Activated naive CD8-positive, alpha-beta T cell treated with anti-CD3 and anti-CD28 coated beads, Interleukin-2, amount 50 U/mL, for 24 hours (primary cell): ENCODE measurements at regions not wholly inside any gene's neighbourhood (a gene's known extent, or its start where the extent isn't known, plus 50 kb on each side); places are given as distances from the start of the nearest gene placed in this dataset.

Experiments used
- ATAC-seq: fragments of 150-1000 bp; cut with Tn5 transposase; one replicate; pipeline ENCODE4 v1.10.0; 2021
- DNase-seq: peaks from one replicate; pipeline ENCODE4 v3.0.0; 2021
- H3K27ac Mint-ChIP-seq: one replicate; pipeline ENCODE4 v1.8.0; 2021; ENCODE audit warnings: mild to moderate bottlenecking, mixed read lengths
- H3K27me3 Mint-ChIP-seq: one replicate; pipeline ENCODE4 v1.8.0; 2021; ENCODE audit warnings: mixed read lengths
- H3K36me3 Mint-ChIP-seq: one replicate; pipeline ENCODE4 v1.8.0; 2021; ENCODE audit warnings: low read depth, mixed read lengths
- H3K4me1 Mint-ChIP-seq: one replicate; pipeline ENCODE4 v1.8.0; 2021; ENCODE audit warnings: mixed read lengths
- H3K4me3 Mint-ChIP-seq: one replicate; pipeline ENCODE4 v1.8.0; 2021; ENCODE audit warnings: mild to moderate bottlenecking, moderate library complexity, mixed read lengths
- H3K9me3 Mint-ChIP-seq: one replicate; pipeline ENCODE4 v1.8.0; 2021; ENCODE audit warnings: mixed read lengths

DNA sequence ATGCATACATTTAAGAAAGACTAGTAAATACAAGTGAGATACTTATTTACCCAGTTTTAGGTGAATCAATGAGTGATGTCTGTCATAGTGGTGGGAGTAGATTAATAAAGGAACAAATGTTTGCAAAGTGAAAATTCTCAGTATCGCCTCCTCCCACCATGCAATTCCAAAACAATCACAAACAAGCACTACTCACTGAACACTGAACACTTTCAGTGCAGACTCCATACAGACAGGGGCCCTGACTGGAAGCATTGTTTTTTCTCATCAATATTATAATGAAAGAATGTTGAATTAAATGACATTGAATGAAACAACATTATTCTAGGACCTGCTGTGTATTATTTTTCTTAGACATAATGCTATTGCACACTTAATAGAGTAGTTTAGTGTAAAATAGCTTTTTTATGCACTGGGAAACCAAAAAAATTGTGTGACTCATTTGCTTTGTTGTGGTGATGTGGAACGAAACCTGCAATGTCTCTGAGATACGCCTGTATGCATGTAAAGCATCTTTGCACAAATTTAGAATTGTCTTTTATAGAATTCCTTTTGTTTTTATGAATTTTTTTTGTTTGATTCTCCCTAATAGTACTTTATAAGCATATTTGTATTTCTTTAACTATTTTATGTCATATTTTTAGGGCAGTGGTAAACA is 317.5 kb downstream of the UTRN start:
- H3K4me1 Mint-ChIP-seq = peaks cover 58% of the 10 kb centered on the region
- peaks cover 17% of the 10 kb centered on the region for H3K36me3 Mint-ChIP-seq
- H3K4me3 Mint-ChIP-seq = no peak overlapping the region
- DNase-seq (no peak), ATAC-seq (peak; percentile 77)
- H3K27ac Mint-ChIP-seq = peak overlapping the region; percentile 62
- H3K9me3 Mint-ChIP-seq = peaks cover 16% of the 10 kb centered on the region
- H3K27me3 Mint-ChIP-seq = no peaks in the 10 kb centered on the region

DNA sequence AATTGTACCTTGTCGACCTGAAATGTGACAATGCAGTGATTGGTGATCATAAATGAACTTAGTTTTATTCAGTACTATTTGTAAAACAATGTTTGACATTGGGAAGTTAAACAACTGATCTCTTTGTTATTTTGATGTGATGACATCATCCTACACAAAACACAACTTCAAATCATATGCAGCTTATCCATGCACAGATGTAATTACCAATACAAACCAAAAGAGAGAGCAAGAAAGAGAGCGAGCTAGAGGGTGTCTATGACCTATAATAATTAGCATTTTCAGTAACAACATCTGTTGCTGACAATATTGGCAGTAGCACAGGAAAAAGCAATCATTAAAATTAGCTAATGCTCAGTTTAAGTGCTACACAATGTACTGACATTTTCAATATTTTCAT is 320.9 kb downstream of the UTRN start:
- ATAC-seq (no peak), DNase-seq (no peak)
- Mint-ChIP-seq H3K36me3 (peaks cover 14% of the 10 kb centered on the region), H3K9me3 (peaks cover 6% of the 10 kb centered on the region), H3K4me1 (peaks cover 50% of the 10 kb centered on the region), H3K27ac (no peak overlapping the region), H3K4me3 (no peak overlapping the region), H3K27me3 (no peaks in the 10 kb centered on the region)

DNA sequence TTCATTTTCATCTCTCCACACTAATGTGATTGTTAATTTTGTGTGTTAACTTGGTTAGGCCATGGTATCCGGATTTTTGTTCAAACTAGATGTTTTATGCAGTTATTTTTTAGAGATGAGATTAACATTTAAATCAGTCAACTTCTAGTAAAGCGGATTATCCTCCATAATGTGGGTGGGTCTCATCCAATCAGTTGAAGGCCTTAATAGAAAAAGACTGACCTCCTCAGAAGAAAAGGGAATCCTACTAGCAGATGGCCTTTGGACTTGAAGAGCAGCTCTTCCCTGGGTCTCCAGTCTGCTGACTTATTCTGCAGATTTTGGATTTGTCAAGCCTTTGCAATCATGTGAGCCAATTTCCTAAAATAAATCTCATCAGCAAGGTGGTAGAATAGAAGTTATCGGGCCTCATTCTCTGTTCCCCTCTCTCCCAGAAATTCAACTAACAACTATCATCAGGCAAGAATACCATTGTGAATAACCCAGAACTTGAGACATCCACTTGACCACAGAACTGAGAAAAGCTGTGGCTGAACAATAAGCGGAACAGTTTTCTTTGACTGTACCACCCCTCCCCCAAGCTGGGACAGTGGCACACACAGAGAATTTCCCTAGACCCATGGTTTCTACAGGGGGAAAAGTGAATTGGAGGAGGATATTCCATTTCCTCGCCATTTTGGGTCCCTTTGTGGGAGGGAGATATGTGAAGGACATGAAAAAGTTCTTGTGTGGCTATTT is 323.0 kb downstream of the UTRN start:
- Mint-ChIP-seq H3K4me3 (no peak overlapping the region), H3K36me3 (peaks cover 8% of the 10 kb centered on the region), H3K9me3 (no peaks in the 10 kb centered on the region), H3K27me3 (no peaks in the 10 kb centered on the region), H3K4me1 (peaks cover 34% of the 10 kb centered on the region), H3K27ac (no peak overlapping the region)
- no peak for DNase-seq
- ATAC-seq = peak; percentile 28

DNA sequence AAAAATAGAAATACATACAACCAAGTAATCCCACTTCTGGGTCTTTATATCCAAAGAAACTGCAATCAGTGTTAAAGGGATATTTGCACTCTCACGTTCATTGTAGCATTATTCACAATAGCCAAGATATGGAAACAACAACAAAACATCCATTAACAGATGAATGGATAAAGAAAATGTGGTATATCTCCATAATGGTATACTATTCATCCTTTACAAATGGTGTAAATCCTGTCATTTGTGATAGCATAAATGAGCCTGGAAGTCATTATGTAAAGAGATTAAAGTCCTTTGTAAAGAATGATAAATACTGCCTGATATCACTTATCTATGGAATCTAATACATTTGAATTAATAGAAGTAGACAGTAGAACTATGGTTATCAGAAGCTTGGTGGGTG is 327.7 kb downstream of the UTRN start:
- Mint-ChIP-seq H3K27me3 (no peaks in the 10 kb centered on the region), H3K9me3 (no peaks in the 10 kb centered on the region), H3K27ac (no peak overlapping the region), H3K4me1 (peaks cover 26% of the 10 kb centered on the region), H3K36me3 (peaks cover 3% of the 10 kb centered on the region), H3K4me3 (no peak overlapping the region)
- ATAC-seq (no peak), DNase-seq (no peak)

DNA sequence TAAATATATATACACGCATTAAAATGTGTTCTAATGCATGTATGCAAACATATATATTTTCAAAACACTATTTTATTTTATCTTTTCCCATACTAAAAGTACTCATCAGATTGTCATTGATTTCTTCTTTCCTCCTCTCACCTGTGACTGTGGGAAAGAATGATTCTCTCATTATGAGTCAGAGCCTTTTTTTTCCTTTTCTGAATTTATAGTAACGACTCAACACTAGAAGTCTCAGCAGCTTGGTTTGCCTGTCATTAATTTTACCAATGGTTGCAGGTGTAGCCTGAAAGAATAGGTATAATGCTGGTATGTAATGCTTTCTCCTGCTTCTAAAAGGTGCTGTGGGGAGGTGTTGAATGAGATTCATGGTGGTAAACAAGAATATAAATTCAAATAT is 328.7 kb downstream of the UTRN start:
- no peak overlapping the region for H3K4me3 Mint-ChIP-seq
- peaks cover 16% of the 10 kb centered on the region for H3K4me1 Mint-ChIP-seq
- H3K36me3 Mint-ChIP-seq = no peaks in the 10 kb centered on the region
- H3K27me3 Mint-ChIP-seq = no peaks in the 10 kb centered on the region
- peak overlapping the region; percentile 11 for H3K27ac Mint-ChIP-seq
- no peaks in the 10 kb centered on the region for H3K9me3 Mint-ChIP-seq
- DNase-seq (no peak), ATAC-seq (peak; percentile 72)

DNA sequence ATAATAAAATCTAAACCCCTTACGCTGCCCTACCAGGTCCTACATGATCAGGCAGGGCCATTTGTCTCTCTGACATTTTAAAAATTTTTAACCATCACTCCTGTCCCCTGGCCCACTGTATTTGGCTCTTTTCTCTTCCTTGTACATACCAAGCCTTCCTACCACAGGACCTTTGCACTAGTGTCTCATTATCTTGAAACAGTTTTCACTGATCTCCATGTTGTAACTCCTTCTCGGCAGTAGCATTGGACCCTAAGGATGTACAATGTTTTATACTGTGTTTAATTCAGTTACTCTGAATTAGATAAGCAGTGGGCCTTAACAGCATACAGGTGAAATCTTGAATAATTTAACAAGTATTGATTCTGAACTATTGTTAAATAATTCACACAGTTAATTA is 330.7 kb downstream of the UTRN start:
- no peak for ATAC-seq
- no peaks in the 10 kb centered on the region for H3K27me3 Mint-ChIP-seq
- H3K4me1 Mint-ChIP-seq = peaks cover 15% of the 10 kb centered on the region
- H3K9me3 Mint-ChIP-seq = no peaks in the 10 kb centered on the region
- H3K4me3 Mint-ChIP-seq = no peak overlapping the region
- H3K27ac Mint-ChIP-seq = no peak overlapping the region
- no peak for DNase-seq
- H3K36me3 Mint-ChIP-seq = no peaks in the 10 kb centered on the region

DNA sequence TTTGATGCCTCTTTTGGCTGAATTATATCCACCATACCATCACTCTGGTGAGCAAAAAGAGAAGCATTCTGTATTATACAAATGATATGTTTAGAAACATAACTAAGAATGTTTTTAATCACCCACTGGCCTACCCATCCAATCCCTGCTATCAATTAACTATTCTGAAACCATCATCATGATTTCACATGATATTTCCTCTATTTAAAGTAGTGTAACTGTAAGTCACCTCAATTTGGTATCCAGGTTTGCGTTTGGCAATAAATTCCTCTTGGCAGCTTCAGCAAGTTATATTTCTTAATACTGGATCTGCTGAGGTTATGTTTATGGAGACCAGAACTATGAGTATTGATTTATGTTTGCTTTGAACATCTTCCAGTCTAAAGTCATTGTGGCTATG is 332.1 kb downstream of the UTRN start:
- Mint-ChIP-seq H3K4me1 (peaks cover 15% of the 10 kb centered on the region), H3K36me3 (no peaks in the 10 kb centered on the region), H3K27me3 (no peaks in the 10 kb centered on the region), H3K9me3 (no peaks in the 10 kb centered on the region), H3K27ac (no peak overlapping the region), H3K4me3 (no peak overlapping the region)
- DNase-seq = no peak
- no peak for ATAC-seq

DNA sequence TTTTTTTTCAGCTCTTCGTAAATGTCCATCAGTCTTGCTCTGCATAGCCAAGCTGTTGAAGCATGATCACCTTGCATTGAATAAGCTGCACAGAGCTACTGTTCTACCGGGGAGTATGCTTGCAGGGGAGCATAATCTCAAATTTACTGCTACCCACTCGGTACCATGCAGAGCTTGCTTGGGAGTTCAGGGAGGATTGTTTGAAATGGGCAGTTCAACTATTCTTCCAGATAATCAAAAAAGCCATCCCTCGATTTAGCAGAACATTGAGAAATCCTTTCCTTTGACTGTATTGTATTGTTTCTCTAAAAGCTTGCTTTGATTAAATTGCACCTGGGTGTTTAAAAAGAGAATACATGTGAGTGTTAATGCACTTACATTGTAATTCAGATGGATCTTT is 332.6 kb downstream of the UTRN start:
- Mint-ChIP-seq H3K9me3 (no peaks in the 10 kb centered on the region), H3K27me3 (no peaks in the 10 kb centered on the region), H3K36me3 (no peaks in the 10 kb centered on the region), H3K4me3 (no peak overlapping the region), H3K27ac (no peak overlapping the region), H3K4me1 (peaks cover 15% of the 10 kb centered on the region)
- DNase-seq (no peak), ATAC-seq (no peak)

DNA sequence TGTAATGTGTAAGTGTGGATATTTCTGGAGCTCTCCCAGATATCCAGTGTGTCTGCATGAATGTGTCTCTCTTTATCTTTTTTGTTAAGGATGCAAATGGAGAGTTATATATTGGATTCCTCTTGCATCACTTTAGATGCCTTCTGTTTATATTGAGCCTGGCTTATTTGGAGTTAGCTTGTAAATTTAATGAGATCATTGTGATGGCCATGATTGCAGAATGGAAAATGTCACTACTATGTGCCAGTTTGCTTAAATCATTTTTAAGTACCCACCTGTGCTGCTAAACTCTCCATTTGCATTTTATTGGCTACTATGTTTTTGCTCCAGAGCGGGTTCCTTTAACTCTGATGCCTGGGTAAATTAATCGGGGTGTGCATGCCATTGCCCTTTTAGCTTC is 334.8 kb downstream of the UTRN start:
- no peaks in the 10 kb centered on the region for H3K36me3 Mint-ChIP-seq
- H3K9me3 Mint-ChIP-seq = no peaks in the 10 kb centered on the region
- H3K27me3 Mint-ChIP-seq = no peaks in the 10 kb centered on the region
- DNase-seq (no peak), ATAC-seq (no peak)
- H3K27ac Mint-ChIP-seq = no peak overlapping the region
- H3K4me3 Mint-ChIP-seq = no peak overlapping the region
- H3K4me1 Mint-ChIP-seq = no peaks in the 10 kb centered on the region

DNA sequence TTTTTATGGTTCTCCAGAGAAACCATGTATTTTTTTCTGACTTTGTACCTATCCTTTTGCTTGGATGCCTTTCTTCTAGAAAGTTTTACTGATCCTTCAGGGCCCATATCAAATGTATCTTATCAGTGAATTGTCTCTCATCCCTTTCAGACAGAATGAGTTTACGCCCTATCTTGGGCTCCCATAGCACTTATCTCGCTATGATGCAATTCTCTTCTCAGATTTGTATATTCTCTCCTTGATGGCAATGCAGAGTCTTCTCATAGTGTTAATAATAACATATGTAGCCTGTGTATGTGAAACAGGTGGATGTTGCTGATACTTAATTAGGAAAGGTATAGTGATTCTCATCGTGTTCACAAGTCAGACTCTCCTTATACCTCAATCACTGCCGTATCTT is 336.2 kb downstream of the UTRN start:
- no peak overlapping the region for H3K27ac Mint-ChIP-seq
- no peaks in the 10 kb centered on the region for H3K36me3 Mint-ChIP-seq
- H3K4me1 Mint-ChIP-seq = no peaks in the 10 kb centered on the region
- no peak overlapping the region for H3K4me3 Mint-ChIP-seq
- DNase-seq (no peak), ATAC-seq (no peak)
- H3K27me3 Mint-ChIP-seq = no peaks in the 10 kb centered on the region
- H3K9me3 Mint-ChIP-seq = no peaks in the 10 kb centered on the region

DNA sequence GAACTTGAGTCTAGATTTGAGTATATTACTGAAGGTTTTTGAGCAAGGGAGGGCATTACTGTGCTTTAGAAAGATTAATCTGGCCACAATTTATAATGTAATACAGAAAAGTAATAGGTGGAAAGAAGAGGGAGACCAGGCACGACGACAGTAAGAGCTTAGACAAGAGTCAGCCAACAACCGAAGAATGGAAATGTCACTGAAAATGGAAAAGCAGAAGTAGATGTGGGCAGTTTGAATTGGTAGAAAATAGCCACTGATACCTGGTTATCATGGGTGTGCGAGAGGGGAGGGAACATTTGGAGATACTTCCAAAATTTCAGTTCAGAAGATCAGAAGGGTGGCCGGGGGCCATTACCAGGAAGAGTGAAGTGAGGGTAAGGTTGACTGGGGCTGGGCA is 339.1 kb downstream of the UTRN start:
- ATAC-seq (no peak), DNase-seq (no peak)
- Mint-ChIP-seq H3K4me1 (no peaks in the 10 kb centered on the region), H3K27ac (no peak overlapping the region), H3K36me3 (no peaks in the 10 kb centered on the region), H3K4me3 (no peak overlapping the region), H3K27me3 (no peaks in the 10 kb centered on the region), H3K9me3 (no peaks in the 10 kb centered on the region)

DNA sequence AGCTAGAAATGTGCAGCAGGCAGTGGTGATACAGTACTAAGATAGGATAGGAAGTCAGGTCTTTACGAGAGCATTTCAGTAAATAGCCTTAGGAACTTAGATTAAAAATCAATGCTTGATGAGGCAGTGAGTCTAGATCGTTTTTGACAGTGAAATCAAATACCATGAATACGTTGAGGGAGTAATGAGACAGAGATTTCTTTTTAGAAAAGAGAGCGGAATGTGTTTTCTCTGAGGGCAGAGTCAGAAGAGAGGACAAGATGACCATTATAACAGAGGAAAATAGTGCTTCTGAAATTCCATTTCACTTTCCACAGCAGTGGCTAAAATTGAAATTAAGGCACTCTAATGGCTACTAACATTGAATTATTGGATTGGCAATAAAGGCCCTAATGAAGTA is 339.6 kb downstream of the UTRN start:
- no peak for DNase-seq
- H3K27ac Mint-ChIP-seq = no peak overlapping the region
- H3K36me3 Mint-ChIP-seq = peaks cover 3% of the 10 kb centered on the region
- H3K9me3 Mint-ChIP-seq = no peaks in the 10 kb centered on the region
- no peak for ATAC-seq
- H3K4me3 Mint-ChIP-seq = no peak overlapping the region
- H3K27me3 Mint-ChIP-seq = no peaks in the 10 kb centered on the region
- H3K4me1 Mint-ChIP-seq = peaks cover 2% of the 10 kb centered on the region

DNA sequence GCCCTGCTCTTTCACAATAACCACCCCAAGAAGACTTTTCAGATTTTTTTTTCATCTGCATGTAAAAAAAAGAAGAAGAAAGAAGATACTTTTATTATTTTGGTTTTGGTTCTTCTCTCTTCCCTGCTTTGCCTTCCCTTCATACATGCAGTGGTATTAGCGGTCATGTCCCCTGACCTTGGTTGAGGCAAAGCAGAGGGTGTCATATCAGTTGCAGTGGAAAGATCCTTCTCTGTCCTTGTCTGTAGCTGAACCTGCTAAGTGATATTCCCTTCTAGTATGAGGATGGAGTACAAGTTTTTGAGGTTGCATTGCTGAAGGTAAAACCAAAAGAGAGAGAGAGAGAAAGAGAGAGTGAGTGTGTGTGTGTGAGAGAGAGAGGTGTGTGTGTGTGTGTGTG is 345.7 kb downstream of the UTRN start:
- DNase-seq (no peak), ATAC-seq (no peak)
- no peak overlapping the region for H3K27ac Mint-ChIP-seq
- H3K27me3 Mint-ChIP-seq = no peaks in the 10 kb centered on the region
- peaks cover 3% of the 10 kb centered on the region for H3K36me3 Mint-ChIP-seq
- peaks cover 10% of the 10 kb centered on the region for H3K4me1 Mint-ChIP-seq
- H3K9me3 Mint-ChIP-seq = no peaks in the 10 kb centered on the region
- H3K4me3 Mint-ChIP-seq = no peak overlapping the region

DNA sequence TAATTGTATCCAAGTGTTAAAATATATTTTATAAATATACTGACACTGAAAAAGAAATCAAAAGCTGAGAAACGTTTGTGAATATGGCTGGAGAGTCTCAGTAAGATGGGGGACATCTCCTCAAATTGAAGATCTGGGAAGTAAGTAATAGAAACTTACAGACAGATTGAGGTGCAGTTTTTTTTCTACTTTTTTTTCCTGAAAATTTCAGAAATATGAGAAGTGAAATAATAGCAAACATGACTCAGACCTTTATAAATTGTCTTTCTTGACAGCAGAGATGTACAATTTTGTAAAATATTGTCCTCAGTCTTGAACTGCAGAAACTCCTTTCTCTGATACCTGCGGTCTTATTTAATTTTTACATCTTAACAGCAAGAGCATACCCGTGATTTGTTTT is 347.1 kb downstream of the UTRN start:
- DNase-seq (no peak), ATAC-seq (no peak)
- H3K36me3 Mint-ChIP-seq = peaks cover 3% of the 10 kb centered on the region
- H3K27ac Mint-ChIP-seq = no peak overlapping the region
- H3K27me3 Mint-ChIP-seq = no peaks in the 10 kb centered on the region
- H3K9me3 Mint-ChIP-seq = no peaks in the 10 kb centered on the region
- H3K4me3 Mint-ChIP-seq = no peak overlapping the region
- H3K4me1 Mint-ChIP-seq = peaks cover 10% of the 10 kb centered on the region

DNA sequence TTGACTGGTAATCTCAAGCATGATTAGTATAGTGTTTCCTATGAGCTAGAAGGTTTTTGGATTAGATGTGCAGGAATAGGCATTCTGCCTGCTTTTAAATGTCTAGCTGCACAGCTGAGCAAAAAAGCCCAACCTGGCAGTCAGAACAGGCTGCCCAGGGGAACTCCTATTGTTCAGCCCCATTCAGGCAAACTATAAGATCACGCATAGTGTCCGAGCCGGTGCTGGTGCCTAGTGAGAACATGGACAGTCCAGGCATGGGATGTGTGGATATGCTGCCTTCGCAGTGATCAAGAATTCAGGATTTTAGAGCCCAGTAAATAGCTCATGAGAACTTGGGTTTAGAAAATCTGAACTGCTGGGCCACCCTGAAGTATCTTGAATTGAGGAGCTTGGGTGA is 348.8 kb downstream of the UTRN start:
- DNase-seq (no peak), ATAC-seq (no peak)
- Mint-ChIP-seq H3K4me3 (no peak overlapping the region), H3K27me3 (no peaks in the 10 kb centered on the region), H3K27ac (no peak overlapping the region), H3K4me1 (peaks cover 10% of the 10 kb centered on the region), H3K36me3 (peaks cover 3% of the 10 kb centered on the region), H3K9me3 (no peaks in the 10 kb centered on the region)
